GM18511 (cell line): ENCODE measurements at regions not wholly inside any gene's neighbourhood (a gene's known extent, or its start where the extent isn't known, plus 50 kb on each side); places are given as distances from the start of the nearest gene placed in this dataset.
"Not testable (repeated sequence)": the region's sequence is repeated elsewhere in the genome, so short reads cannot be mapped to it uniquely, and the experiment has no call there.

ENCODE experiments used
- ATAC-seq: cut with Tn5 transposase; IDR thresholded peaks from one replicate; pipeline ENCODE4 v1.9.1; 2021; ENCODE audit warnings: mild to moderate bottlenecking, moderate library complexity; ENCODE audit not compliant: unreplicated experiment

DNA sequence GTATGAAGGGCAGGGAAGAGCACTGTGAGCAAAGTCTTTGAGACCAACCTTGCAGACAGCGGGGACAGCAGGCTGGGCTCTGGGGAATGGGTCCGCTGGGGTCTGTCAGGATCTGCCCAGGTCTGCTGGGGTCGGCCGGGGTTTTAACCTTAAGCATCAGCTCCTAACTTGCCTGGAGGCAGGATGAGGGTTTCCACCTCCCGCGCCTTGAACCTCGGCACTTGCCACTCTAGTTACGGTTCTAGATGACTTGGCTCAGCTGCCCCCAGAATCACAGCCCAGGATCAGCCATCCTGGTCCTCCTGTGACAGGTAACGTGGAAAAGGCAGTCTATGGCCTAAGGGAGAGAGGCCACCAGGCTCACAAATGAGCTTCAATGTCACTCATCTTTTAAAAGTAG, 50.4 kb upstream of the CACUL1 start:
- ATAC-seq: no peak

DNA sequence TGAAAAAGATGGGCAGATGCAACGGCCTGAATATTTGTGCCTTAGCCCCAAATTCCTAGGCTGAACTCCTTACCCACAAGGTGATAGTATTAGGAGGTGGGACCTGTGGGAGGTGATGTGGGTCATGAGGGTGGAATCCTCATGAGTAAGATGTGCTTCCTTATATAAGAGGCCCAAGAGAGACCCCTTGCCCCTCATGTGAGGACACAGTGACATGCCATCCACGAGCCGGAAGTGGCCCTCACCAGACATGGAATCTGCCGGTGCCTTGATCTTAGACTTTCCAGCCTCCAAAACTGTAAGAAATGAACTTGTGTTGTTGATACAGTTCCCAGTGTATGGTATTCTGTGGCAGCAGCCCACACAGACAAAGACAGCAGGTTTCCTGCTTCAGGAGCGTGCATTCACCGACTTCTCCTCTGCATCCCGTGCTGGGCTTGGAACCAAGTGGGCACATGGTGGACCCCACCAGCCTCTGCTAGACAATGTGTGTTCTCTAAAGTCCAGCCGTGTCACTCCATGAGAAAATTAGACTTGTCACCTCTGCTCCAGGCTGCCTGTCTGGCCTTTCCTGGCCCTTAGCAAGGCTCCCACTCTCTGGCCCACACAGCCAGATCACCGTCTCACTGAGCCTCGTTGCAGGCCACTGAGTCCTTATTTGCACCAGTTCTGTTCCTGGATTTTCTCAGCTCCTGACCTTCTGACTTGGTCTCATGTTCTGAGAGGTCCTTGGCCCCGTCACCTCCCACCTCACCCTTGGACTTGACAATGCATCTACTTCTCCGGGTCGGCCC, 52.9 kb upstream of the CACUL1 start:
- no peak for ATAC-seq

DNA sequence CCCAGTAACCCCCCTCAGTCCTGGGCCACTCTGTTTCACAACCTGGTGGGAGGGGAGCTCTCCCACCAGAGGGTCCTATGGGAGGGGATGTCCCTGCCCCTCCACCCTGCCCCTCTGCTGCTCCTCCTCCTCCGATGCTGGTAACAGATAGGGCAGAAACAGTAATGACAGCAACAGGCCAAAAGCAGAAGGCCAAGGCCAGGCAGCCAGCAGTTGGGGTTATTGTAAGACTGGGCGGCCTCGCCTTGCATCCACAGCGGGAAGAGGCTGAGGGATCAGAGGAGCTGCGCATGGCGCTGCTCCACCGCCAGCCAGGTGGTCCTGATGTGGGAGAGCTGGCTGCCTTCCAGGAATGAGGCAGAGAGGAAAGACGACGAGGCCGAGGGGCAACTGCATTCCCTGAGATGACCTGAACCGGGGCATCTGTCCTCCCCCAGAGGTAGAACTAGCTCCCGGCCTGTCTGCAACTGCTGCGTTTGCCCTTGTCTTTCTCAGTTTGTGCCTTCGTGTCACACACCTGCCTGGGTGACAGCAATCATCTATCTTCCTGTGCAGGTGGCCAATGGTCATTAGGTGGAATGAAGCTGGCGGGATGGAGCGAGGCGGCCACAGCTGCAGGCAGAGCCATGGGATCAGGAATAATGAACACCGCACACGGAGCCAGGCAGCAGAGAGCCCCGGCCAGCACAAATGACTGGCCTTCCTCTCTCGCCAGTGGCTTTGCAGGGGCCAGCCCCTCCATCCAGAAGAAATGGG, 54.0 kb upstream of the CACUL1 start:
- no peak for ATAC-seq

DNA sequence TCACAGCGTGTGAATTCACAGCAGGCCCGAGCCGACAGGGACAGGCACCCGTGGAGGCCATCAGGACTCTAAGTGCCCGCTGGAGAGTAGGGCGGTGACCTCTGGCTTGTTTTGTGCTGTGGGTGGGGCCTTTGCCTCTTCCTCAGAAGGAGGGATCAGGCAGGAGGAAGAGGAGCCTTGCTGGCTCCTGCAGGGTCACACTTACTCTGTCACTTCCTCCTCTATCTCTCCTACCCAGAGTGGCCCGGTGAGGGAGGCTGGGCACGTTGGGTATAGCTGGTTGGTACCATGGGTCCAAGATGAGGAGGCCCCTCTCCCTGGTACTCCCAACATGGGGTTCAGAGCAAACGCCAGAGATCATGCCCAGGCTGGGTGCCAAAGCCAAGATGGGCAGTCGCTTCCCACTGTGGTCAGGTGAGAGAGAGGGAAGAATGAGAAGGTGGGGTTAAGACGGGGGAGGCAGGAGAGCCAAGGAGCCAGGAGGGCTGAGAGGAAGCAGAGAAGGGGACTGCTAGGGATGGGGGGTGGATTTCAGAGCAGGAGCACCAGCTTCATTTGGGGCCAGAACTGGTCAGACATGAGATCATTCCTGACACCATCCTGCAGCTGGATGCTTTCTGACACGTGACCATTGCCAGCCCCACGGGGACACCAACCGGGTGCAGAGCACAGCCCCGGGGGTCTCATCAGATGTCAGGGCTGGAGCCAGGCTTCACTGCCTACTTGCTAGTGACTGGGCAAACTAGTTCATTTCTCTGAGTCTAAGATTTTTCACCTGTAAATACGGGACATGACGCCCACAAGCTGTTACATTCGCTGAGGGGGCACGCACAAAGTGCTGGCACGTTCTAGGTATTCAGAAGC, 54.8 kb upstream of the CACUL1 start:
- no peak for ATAC-seq

DNA sequence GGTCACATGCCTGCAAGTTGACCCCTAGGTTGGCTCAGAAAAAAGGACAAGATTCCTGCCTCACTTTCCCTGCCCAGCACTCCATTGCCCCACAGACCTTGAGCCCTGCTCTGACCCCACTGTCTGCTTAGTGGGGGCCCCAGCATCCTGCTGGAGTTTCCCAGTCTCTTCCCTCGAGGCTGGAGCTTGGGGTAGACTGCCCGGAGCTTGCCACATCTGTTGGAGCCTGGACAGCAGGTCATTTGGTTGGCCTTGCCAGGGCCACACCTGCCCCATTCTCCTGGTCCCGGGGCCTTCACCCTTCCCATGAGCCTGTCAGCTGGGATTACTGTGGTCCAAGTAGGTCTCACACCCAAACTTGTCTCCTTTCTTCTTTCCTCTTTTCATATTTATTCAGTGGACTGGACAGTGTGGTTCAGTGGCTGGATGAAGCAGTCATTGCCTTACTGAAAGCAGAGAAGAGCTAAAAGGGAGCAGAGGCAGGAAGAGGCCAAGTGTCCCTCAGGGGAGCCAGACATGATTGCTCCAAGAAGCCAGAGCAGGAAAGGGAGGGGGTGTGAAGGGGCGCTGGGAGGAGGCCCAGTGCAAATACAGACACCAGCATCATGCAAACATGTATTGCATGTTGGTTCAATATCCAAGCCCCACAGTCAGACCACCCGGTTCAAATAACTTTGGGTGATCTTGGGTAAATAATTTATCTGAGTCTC, 56.2 kb upstream of the CACUL1 start:
- no peak for ATAC-seq

DNA sequence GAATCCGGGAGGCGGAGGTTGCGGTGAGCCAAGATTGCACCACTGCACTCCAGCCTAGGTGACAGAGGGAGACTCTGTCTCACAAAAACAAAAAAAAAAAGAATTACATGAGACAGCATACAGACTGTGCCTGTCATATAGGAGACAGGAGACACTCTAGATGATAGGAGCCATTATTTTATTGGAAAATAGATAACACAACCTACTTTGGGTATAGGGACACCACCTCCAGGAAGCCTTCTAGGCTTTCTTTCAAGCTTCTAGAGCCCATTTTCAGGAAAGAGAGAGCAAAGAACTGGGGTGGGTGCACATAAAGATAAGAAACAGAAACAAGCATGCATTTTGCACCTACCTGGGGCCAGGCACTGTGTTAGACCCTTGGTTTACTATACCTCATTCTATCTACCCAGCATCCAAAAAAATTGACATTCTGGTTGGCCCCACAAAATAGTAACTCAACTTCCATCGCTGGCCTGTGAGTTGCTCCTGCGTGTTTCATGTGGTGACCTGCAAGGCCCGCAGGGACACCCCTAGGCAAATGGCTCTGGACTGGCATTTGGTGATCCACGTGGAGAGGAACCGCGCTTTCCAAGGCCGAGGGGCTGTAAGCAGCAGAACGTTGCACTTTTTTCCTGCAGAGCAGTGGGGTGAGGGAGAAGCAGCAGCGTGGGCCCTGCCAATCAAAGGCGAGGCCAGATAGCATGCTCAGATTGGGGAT, 57.1 kb upstream of the CACUL1 start:
- ATAC-seq: no peak

DNA sequence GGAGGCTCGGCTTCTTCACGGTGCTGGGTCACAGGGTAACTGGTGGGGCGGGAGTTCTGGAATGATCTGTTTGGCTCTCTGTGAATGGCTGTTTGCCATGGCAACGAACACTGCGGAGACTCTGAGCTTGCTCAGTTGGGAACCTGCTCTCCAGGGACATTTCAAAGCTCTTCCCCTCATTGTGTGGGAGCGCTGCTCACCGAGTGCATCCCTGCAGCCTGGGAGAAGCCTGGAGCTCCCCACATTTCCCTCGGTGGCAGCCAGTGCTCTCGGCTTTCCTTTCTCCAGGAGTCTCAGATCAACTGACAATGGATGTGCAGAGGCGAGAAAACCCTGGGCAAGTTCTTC, 57.6 kb upstream of the CACUL1 start:
- no peak for ATAC-seq

DNA sequence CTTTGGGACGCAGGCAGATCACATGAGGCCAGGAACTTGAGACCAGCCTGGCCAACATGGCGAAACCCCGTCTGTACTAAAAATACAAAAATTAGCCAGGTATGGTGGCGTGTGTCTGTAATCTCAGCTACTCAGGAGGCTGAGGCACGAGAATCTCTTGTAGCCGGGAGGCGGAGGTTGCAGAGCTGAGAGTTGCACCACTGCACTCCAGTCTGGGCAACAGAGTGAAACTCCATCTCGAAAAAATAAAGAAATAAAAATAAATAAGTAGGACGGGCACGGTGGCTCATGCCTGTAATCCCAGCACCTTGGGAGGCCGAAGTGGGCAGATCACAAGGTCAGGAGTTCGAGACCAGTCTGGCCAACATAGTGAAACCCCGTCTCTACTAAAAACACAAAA, 58.2 kb upstream of the CACUL1 start:
- ATAC-seq: not testable (repeated sequence)

DNA sequence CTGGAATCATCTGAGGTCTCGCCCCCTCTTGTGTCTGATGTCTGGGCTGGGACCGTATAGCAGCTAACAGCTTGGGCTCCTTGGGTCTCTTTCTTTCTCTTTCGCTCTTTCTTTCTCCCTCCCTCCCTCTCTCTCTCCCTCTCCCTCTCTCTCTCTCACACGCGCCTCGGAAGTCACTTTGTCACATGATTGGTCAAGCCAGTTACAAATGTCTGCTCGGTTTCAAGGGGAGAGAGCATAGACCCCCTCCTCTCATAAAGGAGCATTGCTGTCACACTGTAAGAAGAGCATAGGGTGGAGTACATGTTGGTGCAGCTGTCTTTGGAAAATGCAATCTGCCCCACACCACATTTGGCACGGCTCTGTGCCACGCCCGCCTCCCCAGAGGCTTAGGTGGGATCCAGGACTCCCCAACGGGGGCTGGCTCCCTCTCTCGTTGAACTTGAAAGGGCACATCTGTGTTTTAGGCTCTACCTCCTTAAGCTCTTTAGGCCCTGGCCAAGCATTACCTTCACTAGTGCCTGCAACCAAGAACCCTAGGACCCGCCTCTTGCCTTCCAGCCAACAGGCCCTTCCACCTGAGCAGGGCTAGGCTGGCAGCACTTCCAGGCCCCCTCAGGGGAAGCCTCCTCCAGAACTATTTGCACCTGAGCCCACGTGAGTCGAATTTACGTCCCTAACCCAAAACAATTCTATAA, 61.9 kb upstream of the CACUL1 start:
- no peak for ATAC-seq

DNA sequence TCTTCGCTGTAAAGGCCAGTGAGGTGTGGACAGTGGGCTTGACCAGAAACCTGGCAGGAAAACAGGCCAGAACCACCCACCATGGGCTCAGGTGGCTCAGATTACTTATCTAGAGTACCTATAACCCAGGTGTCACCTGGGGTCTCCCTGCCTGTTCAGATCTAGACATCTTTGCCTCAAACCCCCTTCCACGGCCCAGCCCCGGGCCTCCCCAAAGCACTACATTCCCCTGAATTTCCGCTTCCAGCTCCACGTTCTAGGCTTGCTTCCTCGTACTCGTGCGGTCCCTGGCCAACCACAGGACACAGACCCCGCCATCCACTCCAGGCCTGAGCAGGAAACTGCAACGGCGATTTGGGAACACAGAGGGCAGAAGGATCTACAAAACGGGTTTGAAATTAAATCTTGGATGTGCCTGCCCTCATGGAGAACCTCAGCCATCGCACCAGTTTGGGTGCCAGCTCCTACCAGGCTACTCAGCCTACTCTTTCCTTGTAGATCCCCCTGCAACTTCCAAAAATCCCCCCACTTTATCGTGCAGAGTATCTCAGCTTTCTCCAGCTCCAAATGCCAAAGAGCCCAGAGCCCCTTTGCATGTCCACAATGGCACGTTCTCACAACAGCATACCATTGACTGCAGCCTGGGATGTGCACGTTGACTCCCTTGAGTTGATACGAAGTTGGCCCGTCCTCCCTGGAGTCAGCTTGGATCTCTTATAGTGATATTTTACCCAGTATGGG, 62.7 kb upstream of the CACUL1 start:
- ATAC-seq: no peak

DNA sequence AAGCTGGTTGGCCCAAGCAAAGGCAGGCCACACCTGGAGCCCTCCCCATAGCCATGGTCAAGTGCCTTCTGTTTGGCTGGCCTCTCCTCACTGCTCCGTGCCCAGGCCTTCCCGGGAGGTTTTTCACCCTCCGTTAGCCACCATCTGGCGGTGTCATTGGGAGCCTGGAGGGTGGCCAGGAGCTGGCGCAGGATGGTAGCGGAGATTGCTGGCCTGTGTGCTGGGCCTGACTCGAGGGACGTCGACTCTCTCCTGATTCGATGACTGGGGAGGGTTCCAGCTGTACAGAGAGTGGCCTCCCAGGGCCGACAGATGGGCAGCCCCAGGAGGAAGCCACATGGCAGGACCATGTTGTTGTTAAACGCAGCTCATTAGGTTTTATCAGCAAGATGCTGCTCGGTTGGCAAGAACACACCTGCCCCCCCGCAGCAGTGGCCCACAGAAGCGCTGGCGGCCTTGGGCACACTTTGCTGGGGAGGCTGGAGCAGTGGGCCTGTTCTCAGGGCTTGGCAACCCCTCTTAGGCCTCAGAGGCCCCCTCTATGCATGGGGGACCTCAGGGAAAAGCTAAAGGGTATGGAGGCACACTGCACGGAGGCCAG, 64.0 kb upstream of the CACUL1 start:
- ATAC-seq: no peak

DNA sequence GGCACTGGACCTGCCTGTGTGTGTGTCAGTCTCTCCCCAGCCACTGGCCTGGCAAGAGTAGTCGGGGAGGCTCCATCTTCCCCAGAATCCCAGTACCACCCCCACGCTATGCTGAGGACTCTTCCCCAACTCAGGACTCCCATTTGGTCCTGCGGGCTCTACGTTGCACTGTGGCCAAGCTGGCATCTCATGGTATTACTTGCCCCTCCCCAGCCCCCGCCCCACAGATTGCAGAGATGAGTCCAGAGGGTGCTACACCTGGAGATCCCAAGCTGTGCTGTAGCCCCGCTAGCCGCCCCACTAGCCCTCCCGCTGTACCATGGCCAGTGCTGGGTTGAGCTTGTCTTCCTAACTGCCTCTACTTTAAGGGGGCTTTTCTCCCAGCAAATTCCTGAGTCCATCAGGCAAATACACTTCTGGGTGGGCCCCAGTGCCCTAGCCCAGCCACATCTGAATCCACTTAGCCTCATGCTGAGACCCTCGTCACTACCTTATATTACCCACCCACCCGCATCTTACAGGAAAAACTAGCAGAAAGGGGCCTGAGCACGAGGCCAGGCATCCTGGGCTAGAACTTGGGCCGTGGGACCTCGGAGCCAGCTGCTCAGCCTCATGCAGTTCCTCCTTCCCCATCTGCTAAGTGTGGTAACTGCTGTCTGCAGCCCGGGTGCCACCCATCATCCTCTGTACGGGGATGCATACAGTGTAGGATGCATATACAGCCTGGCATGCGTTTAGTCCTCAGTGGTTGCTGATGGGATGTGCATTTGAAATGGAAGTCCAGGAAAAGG, 65.8 kb upstream of the CACUL1 start:
- no peak for ATAC-seq

DNA sequence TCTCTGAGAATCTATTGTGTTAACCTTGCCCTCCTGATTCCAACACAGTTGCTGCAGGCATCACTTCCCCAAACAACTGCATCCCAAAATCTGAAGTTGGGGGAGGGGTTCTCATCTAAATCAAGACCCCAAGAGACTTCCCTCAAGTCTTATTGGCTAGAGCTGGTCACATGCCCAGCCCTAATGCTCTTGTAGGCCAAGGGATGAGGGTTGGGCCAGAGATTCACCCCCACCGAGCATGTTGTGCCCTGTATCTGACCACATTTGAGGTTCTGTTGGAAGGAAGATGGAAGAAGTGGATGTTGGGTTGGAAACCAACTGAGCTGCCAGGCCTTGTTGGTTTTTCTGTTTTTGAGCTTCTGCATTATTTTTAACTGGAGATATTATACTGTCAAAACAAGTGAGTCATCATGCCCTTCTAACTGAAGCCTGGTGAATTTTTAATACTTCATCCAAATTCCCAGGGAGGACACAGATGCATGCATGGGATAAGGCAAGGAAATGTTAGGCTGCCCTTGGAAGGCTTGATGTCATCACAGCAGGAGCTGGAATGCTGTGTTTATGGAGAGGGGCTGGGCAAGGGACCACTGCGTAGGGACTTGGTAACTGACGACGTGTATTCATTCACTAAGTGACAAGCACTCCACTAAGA, 68.6 kb upstream of the CACUL1 start:
- ATAC-seq: no peak

DNA sequence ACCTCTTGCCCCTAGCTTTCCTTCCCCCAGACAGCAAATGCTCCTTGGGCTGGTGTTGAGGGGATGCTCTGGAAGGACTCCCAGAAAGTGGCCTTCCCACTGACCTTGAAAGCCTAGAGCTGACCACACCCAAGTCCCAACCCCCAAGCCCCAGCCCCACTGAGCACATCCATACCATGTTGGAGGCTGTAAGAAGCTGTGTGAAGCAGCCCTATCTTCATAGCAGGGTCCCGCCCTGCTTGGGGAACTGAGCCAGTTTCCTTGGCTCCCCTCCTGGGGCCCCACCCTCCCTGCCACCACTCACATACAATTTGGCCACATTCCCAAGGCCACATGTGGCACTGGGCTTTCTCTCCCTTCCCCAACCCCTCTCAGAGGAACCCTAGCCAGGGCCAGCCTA, 72.3 kb upstream of the CACUL1 start:
- ATAC-seq: no peak

DNA sequence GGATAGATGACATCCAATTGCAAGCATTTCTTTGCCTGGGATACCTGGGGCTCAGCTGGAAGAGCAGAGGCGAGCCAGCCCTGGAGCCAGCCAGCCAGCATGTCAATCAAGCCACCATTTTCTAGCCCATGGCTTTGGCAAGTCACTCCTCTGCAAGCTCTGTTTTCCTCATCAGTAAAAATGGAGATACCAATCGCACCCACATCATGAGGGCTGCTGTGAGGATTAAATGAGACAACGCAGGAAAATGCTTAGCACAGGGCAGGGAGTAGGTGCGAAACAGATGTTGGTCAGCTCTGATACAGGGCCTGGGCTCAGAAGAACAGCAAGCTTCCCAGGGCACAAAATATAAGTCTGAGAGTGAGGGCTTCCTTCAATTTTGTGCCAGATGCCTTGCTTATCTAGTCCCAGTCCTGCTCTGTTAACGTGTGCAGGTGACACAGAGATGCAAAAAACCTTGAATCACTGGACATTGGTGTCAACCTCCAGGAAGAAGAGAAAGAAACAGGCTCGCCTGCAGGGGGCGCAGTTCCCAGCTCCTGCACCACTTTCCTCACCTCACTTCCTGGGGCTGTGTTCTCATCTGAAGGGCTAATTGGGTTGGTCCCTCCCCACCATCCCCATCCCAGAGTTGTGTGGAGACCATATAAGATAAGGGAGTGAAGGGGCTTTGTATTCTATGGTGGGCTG, 72.8 kb upstream of the CACUL1 start:
- no peak for ATAC-seq

DNA sequence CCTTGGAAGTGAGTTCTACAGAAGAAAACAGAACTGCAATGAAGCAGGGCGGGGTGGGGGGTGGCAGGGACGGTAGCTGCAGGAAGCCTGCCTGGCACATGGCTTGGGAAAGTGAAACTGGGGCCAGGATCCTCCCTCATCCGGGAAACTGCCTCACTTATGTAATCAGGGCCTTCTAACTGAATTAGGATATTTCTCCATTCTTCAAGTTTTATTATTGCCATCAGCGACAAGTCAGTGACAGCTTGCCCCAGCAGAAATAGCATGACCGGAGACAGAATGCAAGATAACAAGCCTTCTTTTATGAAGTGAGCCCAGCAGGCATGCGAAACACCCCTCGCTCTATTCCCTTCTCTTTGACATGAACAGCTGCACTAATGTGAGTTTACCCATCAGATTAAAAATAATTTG, 77.5 kb upstream of the CACUL1 start:
- no peak for ATAC-seq

DNA sequence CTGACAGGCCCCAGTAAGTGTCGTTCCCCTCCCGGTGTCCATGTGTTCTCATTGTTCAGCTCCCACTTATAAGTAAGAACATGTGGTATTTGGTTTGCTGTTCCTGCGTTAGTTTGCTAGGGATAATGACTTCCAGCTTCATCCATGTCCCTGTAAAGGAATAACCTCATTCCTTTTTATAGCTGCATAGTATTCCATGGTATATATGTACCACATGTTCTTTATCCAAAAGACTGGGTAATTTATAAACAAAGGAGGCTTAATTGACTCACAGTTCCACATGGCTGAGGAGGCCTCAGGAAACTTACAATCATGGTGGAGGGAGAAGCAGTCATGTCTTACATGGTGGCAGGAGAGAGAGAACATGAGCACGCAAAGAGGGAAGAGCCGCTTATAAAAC, 79.6 kb upstream of the CACUL1 start:
- not testable (repeated sequence) for ATAC-seq
